IMR-90 (cell line): ENCODE measurements at regions not wholly inside any gene's neighbourhood (a gene's known extent, or its start where the extent isn't known, plus 50 kb on each side); places are given as distances from the start of the nearest gene placed in this dataset.

Source experiments
- CEBPB ChIP-seq: IDR thresholded peaks from 2 replicates; pipeline ENCODE4 v1.6.1; 2012; ENCODE audit warnings: low read depth, low read length, improper control_type of control experiment
- CTCF ChIP-seq: conservative IDR thresholded peaks from 2 replicates; pipeline ENCODE4 v1.5.1; 2012; ENCODE audit warnings: mild to moderate bottlenecking, low read depth, low read length, improper control_type of control experiment
- MXI1 ChIP-seq: IDR thresholded peaks from 2 replicates; pipeline ENCODE4 v1.6.1; 2012; ENCODE audit warnings: low read depth, mild to moderate bottlenecking, low read length, moderate library complexity, borderline replicate concordance
- POLR2A ChIP-seq: IDR thresholded peaks from 2 replicates; pipeline ENCODE4 v1.6.1; 2012; ENCODE audit warnings: mild to moderate bottlenecking, low read depth, low read length
- SMC3 ChIP-seq: fragments of 150-350 bp; IDR thresholded peaks from 2 replicates; pipeline ENCODE4 v1.6.1; 2016; ENCODE audit warnings: low read depth, mild to moderate bottlenecking, antibody characterized with exemption, low read length, moderate library complexity
- USF2 ChIP-seq: fragments of 150-350 bp; IDR thresholded peaks from 2 replicates; pipeline ENCODE4 v1.6.1; 2017; ENCODE audit warnings: mild to moderate bottlenecking, antibody characterized with exemption, low read length, low read depth

- TF ChIP-seq POLR2A (no peak), CTCF (no peak), MXI1 (no peak), SMC3 (no peak), USF2 (no peak), CEBPB (no peak)
Measured at GRCh38 chr4:17092736-17093437, 194.4 kb upstream of the LDB2 start.
